HG02938 (cell line): ENCODE measurements at regions not wholly inside any gene's neighbourhood (a gene's known extent, or its start where the extent isn't known, plus 50 kb on each side); places are given as distances from the start of the nearest gene placed in this dataset.
"Not testable (repeated sequence)": the region's sequence is repeated elsewhere in the genome, so short reads cannot be mapped to it uniquely, and the experiment has no call there.

ENCODE experiments used
- ATAC-seq: cut with Tn5 transposase; IDR thresholded peaks from one replicate; pipeline ENCODE4 v1.9.1; 2021; ENCODE audit warnings: mild to moderate bottlenecking, moderate library complexity; ENCODE audit not compliant: unreplicated experiment

GRCh38 chr10:70987396-70988130, 99.2 kb upstream of the PCBD1 start:
- ATAC-seq = no peak

DNA sequence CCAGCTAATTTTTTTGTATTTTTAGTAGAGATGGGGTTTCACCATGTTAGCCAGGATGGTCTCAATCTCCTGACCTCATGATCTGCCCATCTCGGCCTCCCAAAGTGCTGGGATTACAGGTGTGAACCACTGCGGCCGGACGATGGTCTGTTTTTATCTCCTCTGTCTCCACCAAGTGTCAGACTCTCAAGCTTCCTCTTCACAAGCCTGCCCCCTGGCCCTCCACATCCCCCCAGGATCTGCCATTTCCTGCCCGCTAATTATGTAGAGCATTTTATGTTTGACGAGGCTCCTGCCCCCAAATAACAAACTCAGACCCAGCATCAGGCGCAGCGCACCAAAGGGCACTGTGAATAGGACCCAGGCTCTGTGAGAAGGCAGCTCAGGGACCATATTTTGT, 101.8 kb upstream of the PCBD1 start:
- not testable (repeated sequence) for ATAC-seq

DNA sequence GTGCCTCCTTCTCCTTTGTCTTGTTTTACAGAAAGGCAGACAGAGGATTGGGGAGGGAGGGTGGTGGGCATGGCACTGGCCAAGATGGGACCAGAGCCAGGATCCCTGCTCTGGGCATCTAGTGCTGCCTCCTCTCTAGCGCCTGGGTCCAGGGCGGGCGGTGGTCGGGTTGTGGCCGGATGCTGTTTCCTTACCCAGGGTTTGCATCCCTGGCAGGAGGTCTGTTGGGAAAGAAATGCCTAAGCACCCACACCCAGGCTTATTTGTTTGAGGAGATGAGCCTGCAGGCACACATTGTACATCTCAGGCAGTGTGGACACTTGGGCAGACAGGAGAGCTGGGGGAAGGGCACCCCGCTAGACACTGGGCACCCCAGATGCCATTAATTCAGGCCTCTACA, 102.3 kb upstream of the PCBD1 start:
- no peak for ATAC-seq

- no peak for ATAC-seq
These were observed 103.1 kb upstream of the PCBD1 start for GRCh38 chr10:70991140-70992124.

DNA sequence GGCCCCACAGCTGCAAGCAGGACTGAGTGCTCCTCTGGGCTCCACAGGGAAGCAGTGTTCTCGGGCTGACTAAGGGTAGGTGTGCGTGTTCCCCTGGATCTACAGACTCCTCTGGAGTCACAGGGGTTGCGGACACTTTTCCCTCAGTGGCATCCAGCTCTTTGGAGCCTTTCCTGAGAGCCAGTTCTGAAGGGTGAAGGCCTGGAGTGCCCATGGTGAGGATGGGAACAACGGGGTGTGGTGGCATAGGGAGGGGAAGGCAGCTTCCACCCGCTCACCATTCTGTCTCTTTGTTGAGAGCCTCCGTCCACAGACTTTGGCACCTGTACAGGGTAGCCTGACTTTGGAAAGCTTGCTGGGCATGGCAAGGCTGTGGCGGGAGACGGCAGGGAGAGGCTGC, 104.1 kb upstream of the PCBD1 start:
- ATAC-seq = no peak

GRCh38 chr10:70993051-70993450, 104.7 kb upstream of the PCBD1 start:
- ATAC-seq = no peak

DNA sequence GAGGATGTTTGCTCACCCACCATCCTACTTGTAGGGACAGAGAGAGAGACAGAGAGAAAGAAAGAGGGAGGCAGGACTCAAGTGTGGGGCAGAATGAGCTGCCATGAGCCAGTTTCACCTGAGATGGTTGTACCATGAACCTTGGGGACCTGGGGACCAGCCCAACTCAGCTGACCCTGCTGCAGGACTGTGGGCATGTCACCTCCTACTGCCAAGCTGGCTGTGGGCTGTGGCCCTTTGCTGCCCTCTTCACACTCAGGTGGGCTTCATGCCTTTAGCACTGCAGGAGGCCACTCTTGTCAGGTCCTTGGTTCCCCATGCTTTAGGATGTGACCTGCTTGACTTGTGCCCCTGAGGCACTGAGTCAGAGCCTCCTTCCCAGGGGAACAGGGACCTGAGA, 108.2 kb upstream of the PCBD1 start:
- no peak for ATAC-seq

DNA sequence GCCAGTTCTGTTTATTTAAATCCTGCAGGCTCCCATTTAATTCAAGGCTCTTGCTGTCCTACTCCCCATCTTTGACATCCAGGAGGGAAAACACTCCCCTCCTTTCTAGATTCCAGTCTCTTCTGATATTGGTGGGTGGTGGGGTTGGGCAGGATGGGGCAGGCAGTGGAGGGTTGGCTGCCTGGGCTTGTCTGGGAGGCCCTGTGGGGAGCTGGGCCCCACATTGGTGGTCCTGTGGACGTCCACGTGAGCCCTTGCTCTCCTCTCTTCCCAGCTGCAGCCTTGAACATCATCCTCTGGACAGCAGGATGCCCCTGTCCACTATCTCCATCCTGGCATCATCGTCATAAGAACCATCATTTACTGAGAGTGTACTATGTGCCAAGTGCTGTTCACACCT, 108.9 kb upstream of the PCBD1 start:
- ATAC-seq = no peak

GRCh38 chr10:70998086-70998485, 109.7 kb upstream of the PCBD1 start:
- ATAC-seq = no peak

DNA sequence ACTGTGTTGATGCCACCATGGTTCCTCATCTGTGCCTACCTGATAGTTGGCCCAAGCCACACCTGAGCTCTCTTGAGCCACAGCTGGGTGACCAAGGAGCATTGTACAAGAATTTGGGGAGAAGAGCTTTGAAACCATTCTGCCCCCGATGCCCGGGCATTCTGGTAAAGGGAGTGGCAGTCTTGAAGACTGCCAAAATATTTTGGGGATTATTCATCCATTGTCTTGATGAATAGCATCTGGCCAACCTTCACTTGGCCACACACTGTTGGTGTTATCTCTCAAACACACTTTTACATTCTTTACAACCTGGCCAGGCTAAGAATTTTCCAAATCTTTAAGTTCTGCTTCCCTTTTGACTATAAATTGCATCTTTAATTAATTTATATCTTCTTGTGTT, 113.1 kb upstream of the PCBD1 start:
- no peak for ATAC-seq

DNA sequence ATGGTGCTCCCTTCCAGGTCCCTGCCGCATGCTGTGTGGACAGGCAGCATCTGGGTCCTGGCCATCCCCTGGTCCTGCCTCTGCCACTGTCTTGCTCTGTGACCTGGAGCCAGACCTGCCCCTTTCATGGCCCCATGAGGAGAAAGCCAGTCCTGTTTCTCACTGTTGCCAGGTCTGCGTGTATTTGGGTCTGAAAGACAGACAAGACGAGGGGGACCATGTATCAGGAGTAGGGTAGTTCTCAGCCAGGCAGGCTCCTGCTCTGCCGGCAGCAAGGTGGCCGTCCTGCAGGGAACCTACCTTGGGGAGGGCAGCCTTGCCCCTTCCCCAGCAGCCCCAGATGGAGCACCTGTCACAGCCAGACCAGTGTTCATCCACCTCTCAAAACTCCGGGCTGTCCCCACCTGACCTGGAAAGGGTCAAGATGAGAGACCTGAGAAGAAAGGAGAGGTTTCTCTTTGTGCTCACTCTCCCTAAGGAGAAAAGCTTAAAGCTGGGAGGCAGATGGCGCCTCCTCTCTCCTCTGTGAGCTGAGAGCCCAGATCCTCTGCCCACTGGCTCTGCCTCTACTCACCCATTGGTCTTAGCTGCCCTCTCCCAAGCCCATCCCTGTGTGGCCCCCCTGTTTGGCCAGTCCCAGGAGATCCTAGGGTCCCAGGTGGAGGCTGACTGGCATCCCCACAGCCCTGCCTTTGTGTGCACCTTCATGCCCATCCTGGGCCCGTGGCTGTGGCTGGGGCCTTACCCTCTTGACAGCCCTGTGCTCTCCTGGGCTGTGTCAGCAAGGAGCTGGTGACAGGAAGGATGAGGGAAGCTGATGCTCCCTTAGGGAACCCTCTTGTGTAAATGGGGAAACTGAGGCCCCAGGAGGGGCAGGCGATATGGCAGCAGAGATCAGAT, 116.1 kb upstream of the PCBD1 start:
- ATAC-seq = no peak

DNA sequence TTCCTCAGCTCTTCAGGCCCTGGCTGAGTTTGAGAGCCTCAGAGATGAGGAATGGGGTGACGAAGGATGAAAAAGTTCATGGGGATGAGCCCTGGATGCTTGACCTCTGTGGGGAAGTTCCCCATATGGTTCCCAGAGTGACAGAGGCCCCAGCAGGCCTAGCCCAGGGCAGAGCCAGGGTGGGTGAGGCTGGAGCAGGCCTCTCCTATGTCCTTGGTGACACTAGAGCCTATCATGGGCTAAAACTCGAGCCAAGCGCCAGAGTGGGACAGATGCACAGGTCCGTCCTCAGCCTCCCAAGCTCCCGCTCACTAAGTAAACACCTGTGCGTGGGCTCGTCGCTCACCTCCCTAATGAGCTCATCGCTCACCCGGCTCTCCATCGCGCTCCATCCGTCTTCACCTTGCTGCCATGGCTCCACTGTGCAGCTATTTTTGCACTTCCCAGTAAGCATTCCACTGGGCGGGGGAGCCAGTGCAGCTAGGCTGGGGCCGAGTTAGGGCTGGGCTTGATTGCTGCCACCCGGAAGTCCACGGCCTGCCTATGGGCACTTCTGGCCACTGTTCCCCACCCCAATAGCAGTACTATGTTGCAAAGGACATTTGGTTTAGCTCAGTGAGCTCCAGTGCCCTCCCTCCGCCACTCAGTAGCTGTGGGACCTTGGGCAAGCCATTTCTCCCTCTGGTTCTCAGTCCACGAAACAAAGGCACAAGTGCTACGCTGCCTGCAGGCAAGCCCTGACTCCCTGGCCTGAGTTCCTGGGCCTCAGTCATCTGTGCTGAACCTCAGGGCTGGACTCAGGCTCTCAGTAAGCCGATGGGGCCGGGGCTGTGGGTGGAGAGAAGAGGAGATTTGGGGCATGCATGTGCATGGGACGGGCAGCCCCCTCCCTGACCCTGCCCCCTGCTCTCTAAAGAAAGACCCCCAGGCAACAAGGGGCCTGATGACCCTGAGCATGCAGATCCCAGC, 117.3 kb upstream of the PCBD1 start:
- ATAC-seq = no peak

- ATAC-seq = no peak
These were observed 118.1 kb upstream of the PCBD1 start for GRCh38 chr10:71006506-71006905.

- ATAC-seq = no peak
These were observed 119.2 kb upstream of the PCBD1 start for GRCh38 chr10:71007516-71007915.

GRCh38 chr10:71008150-71008549, 119.8 kb upstream of the PCBD1 start:
- ATAC-seq = no peak

DNA sequence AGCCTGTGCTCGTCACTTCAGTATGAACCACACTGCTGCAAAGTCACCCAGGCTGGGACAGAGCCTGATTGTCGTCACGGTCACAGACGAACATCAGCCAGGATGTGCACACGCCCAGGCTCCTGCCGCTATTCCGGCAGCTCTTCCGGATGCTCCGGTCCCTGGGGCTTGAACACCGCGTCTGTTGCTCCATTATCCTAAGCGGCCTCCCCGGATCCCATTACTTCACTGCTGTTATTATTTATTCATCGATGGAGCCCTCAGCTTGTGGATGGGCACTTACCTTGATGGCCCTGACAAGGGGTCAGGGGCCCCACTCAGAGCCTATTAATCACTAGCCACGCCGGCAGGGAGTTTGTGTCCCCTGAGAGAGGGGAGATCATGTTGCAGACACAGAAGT, 120.8 kb upstream of the PCBD1 start:
- ATAC-seq = no peak

DNA sequence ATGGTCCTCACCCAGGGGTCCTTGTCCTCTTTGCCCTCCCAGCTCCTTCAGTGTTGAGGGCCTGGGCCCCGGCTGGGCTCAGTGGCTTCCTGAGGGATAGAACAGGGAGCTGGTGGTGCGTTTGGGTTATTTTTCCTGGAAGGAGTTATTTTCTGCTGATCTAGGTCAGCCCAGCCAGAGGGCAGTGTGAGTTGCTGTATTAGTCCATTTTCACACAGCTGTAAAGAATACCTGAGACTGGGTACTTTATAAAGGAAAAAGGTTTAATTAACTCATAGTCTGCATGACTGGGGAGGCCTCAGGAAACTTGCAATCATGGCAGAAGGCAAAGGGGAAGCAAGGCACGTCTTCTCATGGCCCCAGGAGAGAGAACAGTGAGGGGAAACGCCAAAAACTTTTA, 122.4 kb upstream of the PCBD1 start:
- no peak for ATAC-seq

GRCh38 chr10:71011141-71011540, 122.8 kb upstream of the PCBD1 start:
- no peak for ATAC-seq

DNA sequence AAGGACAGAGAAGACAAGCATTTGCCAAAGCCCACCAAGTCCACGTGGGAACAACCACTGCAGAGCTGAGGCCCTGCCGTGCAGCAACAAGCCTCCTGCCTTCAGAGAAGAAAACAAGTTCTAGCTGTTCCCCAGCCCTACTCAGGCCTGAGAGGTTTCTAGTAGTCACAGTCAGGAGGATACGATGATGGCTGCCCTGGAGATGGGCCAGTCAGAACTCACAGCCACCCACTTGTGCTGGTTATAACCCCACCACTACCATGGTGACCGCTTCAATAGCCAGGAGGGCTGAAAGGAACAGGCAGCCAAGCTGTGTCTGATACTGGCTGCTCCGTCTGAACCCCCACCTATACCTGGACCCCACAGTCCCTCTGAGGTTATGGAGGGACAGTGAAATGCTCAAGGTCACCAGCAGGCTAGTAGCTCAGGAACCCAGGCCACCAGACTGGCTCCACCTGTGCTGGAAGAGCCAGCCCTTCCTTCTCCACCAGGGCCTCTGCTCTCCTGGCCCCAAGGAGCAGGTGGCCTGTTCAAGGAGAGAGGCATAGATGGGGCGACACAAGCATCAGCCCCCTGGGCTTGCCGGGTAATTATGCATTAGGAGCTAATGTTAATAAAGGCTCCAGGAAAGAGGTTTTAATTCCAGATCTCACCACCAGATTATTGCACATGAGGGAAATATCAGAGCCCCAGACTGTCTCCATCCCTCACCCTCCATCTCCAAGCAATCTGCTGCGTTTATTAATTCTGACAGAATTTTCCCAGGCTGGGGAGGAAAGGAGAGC, 125.8 kb upstream of the PCBD1 start:
- ATAC-seq = no peak
